ENCODE measurements at regions not wholly inside any gene's neighbourhood (a gene's known extent, or its start where the extent isn't known, plus 50 kb on each side); places are given as distances from the start of the nearest gene placed in this dataset.
"Not testable (repeated sequence)": the region's sequence is repeated elsewhere in the genome, so short reads cannot be mapped to it uniquely, and the experiment has no call there.

DNA sequence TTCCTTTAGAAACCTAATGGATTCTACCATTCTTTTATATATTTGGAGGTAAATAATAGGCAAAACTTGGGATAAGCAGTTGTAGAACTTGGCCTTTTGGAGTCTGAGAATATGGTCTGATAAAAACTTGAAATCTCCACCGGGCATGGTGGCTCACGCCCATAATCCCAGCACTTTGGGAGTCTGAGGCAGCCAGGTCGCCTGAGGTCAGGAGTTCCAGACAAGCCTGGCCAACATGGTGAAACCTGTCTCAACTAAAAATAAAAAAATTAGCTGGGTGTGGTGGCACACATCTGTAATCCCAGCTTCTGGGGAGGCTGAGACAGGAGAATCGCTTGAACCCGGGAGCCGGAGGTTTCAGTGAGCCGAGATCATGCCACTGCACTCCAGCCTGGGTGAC is 231.3 kb upstream of the LRP1B start:
- not testable (repeated sequence) for H3K27ac ChIP-seq (ENCODE audit: low read depth in 1 of 2, low read length in 2 of 2); H3K4me3 ChIP-seq (ENCODE audit: low read depth in 1 of 3, low read length in 3 of 3); DNase-seq (ENCODE audit: low spot score); H3K36me3 ChIP-seq (ENCODE audit: control insufficient read depth in 4 of 4, insufficient read depth in 3 of 4, low read depth in 1 of 4, low read length in 3 of 4); H3K9me3 ChIP-seq (ENCODE audit: control insufficient read depth in 4 of 4, low read length in 3 of 4); H3K27me3 ChIP-seq (ENCODE audit: control insufficient read depth in 4 of 4, insufficient read depth in 4 of 4, low read length in 3 of 4); H3K9ac ChIP-seq (ENCODE audit: low read depth in 1 of 2, low read length in 2 of 2); H3K4me1 ChIP-seq (ENCODE audit: control insufficient read depth in 4 of 4, insufficient read depth in 4 of 4, low read length in 3 of 4)
- 89% methylated on average over 7 of the region's 7 CpGs for WGBS

GRCh38 chr2:142347751-142348150 is 216.9 kb upstream of the LRP1B start:
- Histone ChIP-seq H3K36me3 (ENCODE audit: control insufficient read depth in 4 of 4, insufficient read depth in 3 of 4, low read depth in 1 of 4, low read length in 3 of 4) (no peaks in the 10 kb centered on the region), H3K27me3 (ENCODE audit: control insufficient read depth in 4 of 4, insufficient read depth in 4 of 4, low read length in 3 of 4) (no peaks in the 10 kb centered on the region), H3K27ac (ENCODE audit: low read depth in 1 of 2, low read length in 2 of 2) (no peak overlapping the region), H3K4me1 (ENCODE audit: control insufficient read depth in 4 of 4, insufficient read depth in 4 of 4, low read length in 3 of 4) (no peaks in the 10 kb centered on the region), H3K9ac (ENCODE audit: low read depth in 1 of 2, low read length in 2 of 2) (no peak overlapping the region), H3K4me3 (ENCODE audit: low read depth in 1 of 3, low read length in 3 of 3) (no peak overlapping the region), H3K9me3 (ENCODE audit: control insufficient read depth in 4 of 4, low read length in 3 of 4) (no peaks in the 10 kb centered on the region)
- no peak for DNase-seq (ENCODE audit: low spot score)
- WGBS: 86% methylated on average over 1 of the region's 1 CpG
- TF ChIP-seq ZBTB33 (IDR thresholded peaks at IDR 0.05): no peak
- TF ChIP-seq, protein P1, sequence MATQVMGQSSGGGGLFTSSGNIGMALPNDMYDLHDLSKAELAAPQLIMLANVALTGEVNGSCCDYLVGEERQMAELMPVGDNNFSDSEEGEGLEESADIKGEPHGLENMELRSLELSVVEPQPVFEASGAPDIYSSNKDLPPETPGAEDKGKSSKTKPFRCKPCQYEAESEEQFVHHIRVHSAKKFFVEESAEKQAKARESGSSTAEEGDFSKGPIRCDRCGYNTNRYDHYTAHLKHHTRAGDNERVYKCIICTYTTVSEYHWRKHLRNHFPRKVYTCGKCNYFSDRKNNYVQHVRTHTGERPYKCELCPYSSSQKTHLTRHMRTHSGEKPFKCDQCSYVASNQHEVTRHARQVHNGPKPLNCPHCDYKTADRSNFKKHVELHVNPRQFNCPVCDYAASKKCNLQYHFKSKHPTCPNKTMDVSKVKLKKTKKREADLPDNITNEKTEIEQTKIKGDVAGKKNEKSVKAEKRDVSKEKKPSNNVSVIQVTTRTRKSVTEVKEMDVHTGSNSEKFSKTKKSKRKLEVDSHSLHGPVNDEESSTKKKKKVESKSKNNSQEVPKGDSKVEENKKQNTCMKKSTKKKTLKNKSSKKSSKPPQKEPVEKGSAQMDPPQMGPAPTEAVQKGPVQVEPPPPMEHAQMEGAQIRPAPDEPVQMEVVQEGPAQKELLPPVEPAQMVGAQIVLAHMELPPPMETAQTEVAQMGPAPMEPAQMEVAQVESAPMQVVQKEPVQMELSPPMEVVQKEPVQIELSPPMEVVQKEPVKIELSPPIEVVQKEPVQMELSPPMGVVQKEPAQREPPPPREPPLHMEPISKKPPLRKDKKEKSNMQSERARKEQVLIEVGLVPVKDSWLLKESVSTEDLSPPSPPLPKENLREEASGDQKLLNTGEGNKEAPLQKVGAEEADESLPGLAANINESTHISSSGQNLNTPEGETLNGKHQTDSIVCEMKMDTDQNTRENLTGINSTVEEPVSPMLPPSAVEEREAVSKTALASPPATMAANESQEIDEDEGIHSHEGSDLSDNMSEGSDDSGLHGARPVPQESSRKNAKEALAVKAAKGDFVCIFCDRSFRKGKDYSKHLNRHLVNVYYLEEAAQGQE (IDR thresholded peaks at IDR 0.05): no peak
- no peak for TF ChIP-seq JUND (IDR thresholded peaks at IDR 0.05)
- no peak for TF ChIP-seq CTCF (IDR thresholded peaks at IDR 0.05; ENCODE audit: low read depth, low read length, missing input control)
- no peak for TF ChIP-seq FOXA2 (IDR thresholded peaks at IDR 0.05)
- TF ChIP-seq, protein P2, sequence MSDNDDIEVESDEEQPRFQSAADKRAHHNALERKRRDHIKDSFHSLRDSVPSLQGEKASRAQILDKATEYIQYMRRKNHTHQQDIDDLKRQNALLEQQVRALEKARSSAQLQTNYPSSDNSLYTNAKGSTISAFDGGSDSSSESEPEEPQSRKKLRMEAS (IDR thresholded peaks at IDR 0.05): no peak
- no peak for TF ChIP-seq SP1 (IDR thresholded peaks at IDR 0.05)
- TF ChIP-seq YY1 (IDR thresholded peaks at IDR 0.05): no peak

GRCh38 chr2:142339261-142339660 is 208.4 kb upstream of the LRP1B start:
- Histone ChIP-seq H3K27ac (ENCODE audit: low read depth in 1 of 2, low read length in 2 of 2) (no peak overlapping the region), H3K4me3 (ENCODE audit: low read depth in 1 of 3, low read length in 3 of 3) (no peak overlapping the region), H3K9ac (ENCODE audit: low read depth in 1 of 2, low read length in 2 of 2) (no peak overlapping the region), H3K4me1 (ENCODE audit: control insufficient read depth in 4 of 4, insufficient read depth in 4 of 4, low read length in 3 of 4) (no peaks in the 10 kb centered on the region), H3K36me3 (ENCODE audit: control insufficient read depth in 4 of 4, insufficient read depth in 3 of 4, low read depth in 1 of 4, low read length in 3 of 4) (no peaks in the 10 kb centered on the region), H3K9me3 (ENCODE audit: control insufficient read depth in 4 of 4, low read length in 3 of 4) (peaks cover 0 to 2% (median under 1%) of the 10 kb centered on the region in 4 donors), H3K27me3 (ENCODE audit: control insufficient read depth in 4 of 4, insufficient read depth in 4 of 4, low read length in 3 of 4) (no peaks in the 10 kb centered on the region)
- DNase-seq (ENCODE audit: low spot score): no peak
- TF ChIP-seq YY1 (IDR thresholded peaks at IDR 0.05) (no peak), FOXA2 (IDR thresholded peaks at IDR 0.05) (no peak), JUND (IDR thresholded peaks at IDR 0.05) (no peak), RAD21 (IDR thresholded peaks at IDR 0.05) (no peak), ZBTB33 (IDR thresholded peaks at IDR 0.05) (no peak), CTCF (IDR thresholded peaks at IDR 0.05; ENCODE audit: low read depth, low read length, missing input control) (no peak), TAF1 (conservative IDR thresholded peaks at IDR 0.05) (no peak), RXRA (IDR thresholded peaks at IDR 0.05) (no peak), HNF4G (IDR thresholded peaks at IDR 0.05) (no peak), NR2F2 (IDR thresholded peaks at IDR 0.05) (no peak)
- TF ChIP-seq, protein P2 (IDR thresholded peaks at IDR 0.05): no peak
